ENCODE measurements at regions not wholly inside any gene's neighbourhood (a gene's known extent, or its start where the extent isn't known, plus 50 kb on each side); places are given as distances from the start of the nearest gene placed in this dataset.

- no peak for TF ChIP-seq CTCF (IDR thresholded peaks at IDR 0.05; ENCODE audit: insufficient read depth, low read depth, low read length)
- TF ChIP-seq EZH2 (IDR thresholded peaks at IDR 0.05; ENCODE audit: insufficient read depth, low read length) = no peak
Measured at GRCh38 chr9:109966643-109967368, 186.8 kb downstream of the PALM2AKAP2 start.
